ENCODE measurements at regions not wholly inside any gene's neighbourhood (a gene's known extent, or its start where the extent isn't known, plus 50 kb on each side); places are given as distances from the start of the nearest gene placed in this dataset.
"Not testable (repeated sequence)": the region's sequence is repeated elsewhere in the genome, so short reads cannot be mapped to it uniquely, and the experiment has no call there.

DNA sequence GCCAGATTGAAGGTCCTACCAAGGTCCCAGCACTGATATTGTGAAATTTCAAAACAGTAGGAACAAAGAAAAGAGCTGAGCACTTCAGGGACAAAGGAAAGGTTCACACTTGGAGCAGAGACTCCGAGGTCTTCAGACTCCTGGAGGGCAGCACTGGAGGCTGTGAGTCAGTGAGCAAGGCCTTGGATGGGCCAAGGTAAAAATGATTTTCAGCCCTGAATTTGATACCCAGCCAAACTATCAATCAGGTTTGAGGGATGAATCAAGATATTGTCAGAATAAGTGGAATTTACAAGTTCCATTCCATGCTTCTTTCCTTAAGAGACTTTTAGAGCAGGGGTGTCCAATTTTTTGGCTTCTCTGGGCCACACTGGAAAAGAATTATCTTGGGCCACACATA is 111.7 kb downstream of the ADRA2C start:
- no peak overlapping the region for H3K4me3 ChIP-seq (ENCODE audit: low read depth, low read length)
- DNase-seq (ENCODE audit: low read depth, low spot score), result no peak
- peaks cover 5% of the 10 kb centered on the region for H3K9me3 ChIP-seq (ENCODE audit: control insufficient read depth, insufficient read depth, low read length)
- CTCF ChIA-PET, result no interaction called here
- TF ChIP-seq, protein P1, sequence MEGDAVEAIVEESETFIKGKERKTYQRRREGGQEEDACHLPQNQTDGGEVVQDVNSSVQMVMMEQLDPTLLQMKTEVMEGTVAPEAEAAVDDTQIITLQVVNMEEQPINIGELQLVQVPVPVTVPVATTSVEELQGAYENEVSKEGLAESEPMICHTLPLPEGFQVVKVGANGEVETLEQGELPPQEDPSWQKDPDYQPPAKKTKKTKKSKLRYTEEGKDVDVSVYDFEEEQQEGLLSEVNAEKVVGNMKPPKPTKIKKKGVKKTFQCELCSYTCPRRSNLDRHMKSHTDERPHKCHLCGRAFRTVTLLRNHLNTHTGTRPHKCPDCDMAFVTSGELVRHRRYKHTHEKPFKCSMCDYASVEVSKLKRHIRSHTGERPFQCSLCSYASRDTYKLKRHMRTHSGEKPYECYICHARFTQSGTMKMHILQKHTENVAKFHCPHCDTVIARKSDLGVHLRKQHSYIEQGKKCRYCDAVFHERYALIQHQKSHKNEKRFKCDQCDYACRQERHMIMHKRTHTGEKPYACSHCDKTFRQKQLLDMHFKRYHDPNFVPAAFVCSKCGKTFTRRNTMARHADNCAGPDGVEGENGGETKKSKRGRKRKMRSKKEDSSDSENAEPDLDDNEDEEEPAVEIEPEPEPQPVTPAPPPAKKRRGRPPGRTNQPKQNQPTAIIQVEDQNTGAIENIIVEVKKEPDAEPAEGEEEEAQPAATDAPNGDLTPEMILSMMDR (IDR thresholded peaks at IDR 0.05; ENCODE audit: low read depth, low read length), result no peak
- H3K27ac ChIP-seq (ENCODE audit: low read depth, low read length), result no peak overlapping the region
- POLR2A ChIA-PET, result no interaction called here
- H3K27me3 ChIP-seq (ENCODE audit: control insufficient read depth, insufficient read depth, low read length), result peaks cover 57% of the 10 kb centered on the region

DNA sequence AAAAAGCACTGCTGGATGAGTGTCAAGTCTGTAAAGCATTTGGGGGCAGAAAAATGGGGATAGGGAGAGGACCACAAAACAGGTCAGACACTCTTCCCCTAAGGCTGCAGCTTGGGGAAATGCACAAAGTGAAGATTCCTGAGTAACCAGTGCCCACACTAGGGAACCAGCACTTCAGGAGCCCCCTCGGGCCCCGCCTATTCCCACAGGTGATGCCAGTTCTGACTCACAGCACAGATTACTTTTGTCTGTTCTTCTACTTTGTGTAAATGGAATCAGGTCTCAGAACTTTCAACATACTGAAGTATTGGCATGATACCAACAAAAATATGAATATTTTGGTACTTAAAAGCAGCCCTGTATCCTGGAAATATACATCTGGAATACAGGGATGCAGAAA is 112.5 kb downstream of the ADRA2C start:
- POLR2A ChIA-PET, result no interaction called here
- H3K27ac ChIP-seq (ENCODE audit: low read depth, low read length), result no peak overlapping the region
- no peak for DNase-seq (ENCODE audit: low read depth, low spot score)

DNA sequence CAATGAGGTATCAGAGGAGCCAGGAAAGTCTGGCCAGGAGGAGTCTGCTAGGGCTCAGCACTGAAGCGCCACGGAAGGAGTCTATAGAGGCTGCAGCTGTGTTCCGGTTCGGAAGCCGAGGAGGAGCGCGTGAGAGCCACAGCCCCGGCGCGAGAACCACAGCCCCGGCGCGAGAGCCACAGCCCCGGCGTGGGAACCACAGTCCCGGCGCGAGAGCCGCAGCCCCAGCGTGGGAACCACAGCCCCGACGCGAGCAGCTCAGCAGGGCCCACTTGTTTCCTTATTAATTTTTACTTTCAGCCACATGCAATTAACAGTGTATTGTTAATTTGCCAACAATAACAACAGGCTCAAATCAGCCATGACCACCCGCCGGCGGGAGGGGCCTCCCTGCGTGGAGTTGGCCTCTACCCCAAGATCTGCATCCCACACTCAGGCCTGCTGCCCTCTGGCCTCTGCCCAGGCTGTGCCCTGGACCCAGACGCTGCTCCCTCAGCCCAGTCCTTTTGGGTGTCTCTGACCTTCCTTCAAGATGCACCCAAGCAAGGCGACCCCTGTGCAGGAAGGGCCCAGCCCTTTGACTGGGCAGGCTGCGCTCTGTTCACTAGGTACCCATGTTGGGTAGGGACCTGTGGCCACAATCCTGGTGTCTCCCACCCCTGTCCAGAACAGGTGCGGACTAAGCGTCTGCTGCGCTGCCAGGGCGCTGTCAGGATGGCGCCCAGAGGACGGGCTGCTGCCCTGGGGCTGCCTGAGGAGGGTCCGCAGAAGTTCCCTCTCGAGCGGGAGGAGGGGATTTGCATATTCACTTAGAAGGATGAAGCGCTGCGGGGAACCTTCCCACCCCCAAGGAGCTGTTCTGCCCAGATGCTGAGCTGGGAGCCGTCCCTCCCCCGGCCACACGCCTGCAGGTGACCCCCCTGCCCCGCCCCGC is 113.8 kb downstream of the ADRA2C start:
- no peak overlapping the region for H3K27ac ChIP-seq (ENCODE audit: low read depth, low read length)
- H3K4me3 ChIP-seq (ENCODE audit: low read depth, low read length), result no peak overlapping the region
- DNase-seq (ENCODE audit: low read depth, low spot score), result no peak
- POLR2A ChIA-PET, result no interaction called here
- peaks cover 5% of the 10 kb centered on the region for H3K9me3 ChIP-seq (ENCODE audit: control insufficient read depth, insufficient read depth, low read length)
- peaks cover 49% of the 10 kb centered on the region for H3K27me3 ChIP-seq (ENCODE audit: control insufficient read depth, insufficient read depth, low read length)
- CTCF ChIA-PET, result interaction anchor here (0.6 to 2.5 kb wide), 8 partner anchors 34 to 734 kb away, joined by 3 to 11 read pairs (median 4); no protein-coding TSS in a partner anchor
- TF ChIP-seq, protein P1 (IDR thresholded peaks at IDR 0.05; ENCODE audit: low read depth, low read length), result no peak

More for the DNA sequence above, 112.5 kb downstream of the ADRA2C start:
- TF ChIP-seq, protein P1 (IDR thresholded peaks at IDR 0.05; ENCODE audit: low read depth, low read length), result no peak
- CTCF ChIA-PET, result no interaction called here
- Histone ChIP-seq H3K27me3 (ENCODE audit: control insufficient read depth, insufficient read depth, low read length) (peaks cover 54% of the 10 kb centered on the region), H3K4me3 (ENCODE audit: low read depth, low read length) (no peak overlapping the region), H3K9me3 (ENCODE audit: control insufficient read depth, insufficient read depth, low read length) (peaks cover 5% of the 10 kb centered on the region)

DNA sequence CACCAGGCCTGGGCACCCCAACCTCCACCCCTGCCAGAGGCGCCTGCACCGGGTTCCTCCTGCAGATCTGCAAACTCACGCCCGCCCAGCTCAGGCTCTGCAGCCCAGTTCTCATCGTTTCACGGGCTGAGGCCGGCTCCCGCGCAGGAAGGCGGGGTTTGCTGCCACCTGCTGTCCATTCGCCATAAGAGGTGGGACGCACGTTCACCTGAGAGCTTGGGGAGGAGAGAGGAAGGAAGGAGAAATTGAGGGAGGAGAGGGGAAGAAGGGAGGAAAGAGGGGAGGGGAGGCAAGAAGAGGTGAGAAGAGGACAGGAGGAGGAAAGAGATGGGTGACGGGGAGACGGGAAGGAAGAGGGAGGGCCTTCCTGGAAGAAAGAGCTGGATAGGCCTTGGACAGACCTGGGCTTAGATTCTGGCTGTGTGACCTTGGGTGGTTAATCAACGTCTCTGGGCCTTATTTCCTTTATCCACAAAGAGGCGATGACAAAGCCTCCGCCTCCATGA is 114.5 kb downstream of the ADRA2C start:
- no peak for DNase-seq (ENCODE audit: low read depth, low spot score)
- H3K4me3 ChIP-seq (ENCODE audit: low read depth, low read length), result no peak overlapping the region
- H3K27ac ChIP-seq (ENCODE audit: low read depth, low read length), result no peak overlapping the region
- TF ChIP-seq, protein P1 (IDR thresholded peaks at IDR 0.05; ENCODE audit: low read depth, low read length), result peak; percentile 58
- ChIA-PET CTCF (interaction anchor here (0.6 to 2.5 kb wide), 9 partner anchors 35 to 735 kb away, joined by 3 to 11 read pairs (median 3); no protein-coding TSS in a partner anchor), POLR2A (no interaction called here)
- peaks cover 5% of the 10 kb centered on the region for H3K9me3 ChIP-seq (ENCODE audit: control insufficient read depth, insufficient read depth, low read length)
- H3K27me3 ChIP-seq (ENCODE audit: control insufficient read depth, insufficient read depth, low read length), result peaks cover 50% of the 10 kb centered on the region

DNA sequence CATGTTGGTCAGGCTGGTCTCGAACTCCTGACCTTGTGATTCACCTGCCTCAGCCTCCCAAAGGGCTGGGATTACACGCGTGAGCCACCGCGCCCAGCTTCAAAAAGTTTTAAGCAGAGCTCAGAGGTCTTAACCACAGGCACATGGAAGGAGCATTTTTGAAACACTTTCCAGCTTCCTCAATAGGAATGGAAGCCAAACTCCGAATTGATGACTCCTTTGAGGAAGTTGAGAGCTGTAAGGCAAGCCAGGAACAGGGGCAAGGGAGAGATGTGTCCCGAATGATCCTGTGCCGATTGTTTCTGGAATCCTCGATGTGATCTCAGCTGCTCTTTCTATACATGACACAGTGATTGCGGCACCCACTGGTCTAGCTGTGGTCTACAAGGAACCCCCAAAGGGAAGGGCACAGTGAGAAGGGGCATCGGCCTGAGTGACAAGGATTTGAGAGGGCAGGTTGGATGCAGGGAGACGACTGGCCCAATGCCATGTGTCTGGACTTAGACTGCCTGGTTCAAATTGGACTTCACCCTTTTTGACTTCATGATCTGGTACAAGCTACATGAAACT is 116.2 kb downstream of the ADRA2C start:
- H3K4me3 ChIP-seq (ENCODE audit: low read depth, low read length); CTCF ChIA-PET; POLR2A ChIA-PET; H3K27ac ChIP-seq (ENCODE audit: low read depth, low read length); DNase-seq (ENCODE audit: low read depth, low spot score); H3K9me3 ChIP-seq (ENCODE audit: control insufficient read depth, insufficient read depth, low read length): not testable (repeated sequence)
- peaks cover 47% of the 10 kb centered on the region for H3K27me3 ChIP-seq (ENCODE audit: control insufficient read depth, insufficient read depth, low read length)

DNA sequence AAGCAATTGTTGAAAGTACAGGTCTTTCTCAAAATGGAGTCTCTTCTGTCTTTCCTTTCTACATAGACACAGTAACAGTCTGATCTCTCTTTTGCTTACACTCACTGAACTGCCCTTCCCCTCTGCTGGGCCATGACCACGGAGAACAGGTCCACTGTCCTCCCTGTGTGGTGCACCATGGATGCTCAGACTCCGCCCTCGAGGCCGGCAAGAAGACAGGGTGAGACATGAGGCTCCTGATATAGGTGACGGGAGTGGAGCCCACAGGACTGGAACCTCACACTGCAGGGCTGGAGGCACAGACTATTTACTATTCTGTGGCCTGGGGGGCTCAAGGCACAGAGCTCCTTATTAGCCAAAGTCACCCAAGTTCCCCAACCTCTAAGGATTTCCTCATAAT is 118.1 kb downstream of the ADRA2C start:
- H3K9me3 ChIP-seq (ENCODE audit: control insufficient read depth, insufficient read depth, low read length); H3K4me3 ChIP-seq (ENCODE audit: low read depth, low read length); DNase-seq (ENCODE audit: low read depth, low spot score); H3K27ac ChIP-seq (ENCODE audit: low read depth, low read length); POLR2A ChIA-PET; CTCF ChIA-PET: not testable (repeated sequence)
- peaks cover 34% of the 10 kb centered on the region for H3K27me3 ChIP-seq (ENCODE audit: control insufficient read depth, insufficient read depth, low read length)

Data from AG04450 (cell line).